HCT116 (cell line): ENCODE measurements at regions not wholly inside any gene's neighbourhood (a gene's known extent, or its start where the extent isn't known, plus 50 kb on each side); places are given as distances from the start of the nearest gene placed in this dataset.

ENCODE experiments used
- ATAC-seq: fragments of 200-7000 bp; cut with Tn5 transposase; 2 replicates; pipeline ENCODE4 v1.9.1; 2020; ENCODE audit warnings: mild to moderate bottlenecking, moderate library complexity
- BruUV-seq: library from RNA; stranded (reverse); fragments of 400-500 nt; replicated peaks from 2 replicates; lab custom pipeline; 2021; lab: Mats Ljungman, UMichigan
- CTCF ChIA-PET: fragments of 300-600 bp; sonication (Branson Sonifier 250); formaldehyde crosslinking; loops from one replicate; lab custom pipeline; 2021; ENCODE audit warnings: antibody characterized with exemption; lab: Charles Lee
- POLR2A ChIA-PET: fragments of 300-600, 350-600 bp; sonication (Branson Sonifier 250); formaldehyde crosslinking; loops from one replicate; lab custom pipeline; 2021; ENCODE audit warnings: antibody characterized with exemption; lab: Charles Lee
- RAD21 ChIA-PET, 2 experiments: fragments of 300-600 bp; sonication (Branson Sonifier 250); formaldehyde crosslinking; loops; one replicate each; lab custom pipeline; 2023; ENCODE audit warnings: low total read pairs in 2 of 2; ENCODE audit not compliant: uncharacterized antibody in 2 of 2, unreplicated experiment in 2 of 2, low non-redundant PET in 1 of 2; lab: Charles Lee
- DNase-seq: peaks from one replicate; pipeline ENCODE4 v3.0.0-alpha.2; 2010; ENCODE audit warnings: low read depth, low spot score
- H2AFZ ChIP-seq: fragments of 200-600 bp; shearing (Covaris generic), sonication (generic); 2 replicates; pipeline ENCODE4 v1.6.1; 2017; ENCODE audit warnings: low read depth, mixed run types, mixed read lengths, antibody characterized with exemption, low read length; ENCODE audit not compliant: poor library complexity, severe bottlenecking
- H3K27ac ChIP-seq: 2 replicates; pipeline ENCODE4 v1.5.1; 2012; ENCODE audit warnings: low read depth, low read length
- H3K27me3 ChIP-seq: fragments of 200-600 bp; sonication (generic); 2 replicates; pipeline ENCODE4 v1.6.1; 2016; ENCODE audit warnings: mixed run types, low read length, mixed read lengths; ENCODE audit not compliant: insufficient read depth
- H3K36me3 ChIP-seq, 2 experiments: fragments of 200-500 bp in 1 of 2; fragments of 200-600 bp in 1 of 2; sonication (Bioruptor generic) in 1 of 2; sonication (generic) in 1 of 2; 2 replicates each; pipeline versions ENCODE4 v1.5.1 to v1.6.1; 2014 to 2016; ENCODE audit warnings: low read length in 2 of 2, inconsistent platforms in 1 of 2, mixed read lengths in 1 of 2, mixed run types in 1 of 2; ENCODE audit not compliant: insufficient read depth in 2 of 2, control insufficient read depth in 1 of 2
- H3K4me1 ChIP-seq, 2 experiments: fragments of 200-600 bp in 1 of 2; sonication (generic) in 1 of 2; 2 replicates each; pipeline versions ENCODE4 v1.5.1 to v1.6.1; 2012 to 2017; ENCODE audit warnings: low read length in 2 of 2, inconsistent platforms in 1 of 2, mild to moderate bottlenecking in 1 of 2, mixed read lengths in 1 of 2, mixed run types in 1 of 2, moderate library complexity in 1 of 2; ENCODE audit not compliant: insufficient read depth in 2 of 2, control insufficient read depth in 1 of 2
- H3K4me2 ChIP-seq: fragments of 200-600 bp; sonication (generic); 2 replicates; pipeline ENCODE4 v1.6.1; 2017; ENCODE audit warnings: mixed run types, low read length, mixed read lengths
- H3K4me3 ChIP-seq, 2 experiments: fragments of 200-600 bp in 1 of 2; sonication (generic) in 1 of 2; replicated peaks in 1 of 2; 2 replicates each; pipeline ENCODE4 v1.5.1; 2011 to 2016; ENCODE audit warnings: low read length in 2 of 2, control low read depth in 1 of 2, low read depth in 1 of 2, mild to moderate bottlenecking in 1 of 2, mixed read lengths in 1 of 2, mixed run types in 1 of 2
- H3K79me2 ChIP-seq: fragments of 200-600 bp; sonication (generic); 2 replicates; pipeline ENCODE4 v1.6.1; 2017; ENCODE audit warnings: mild to moderate bottlenecking, mixed run types, low read length, moderate library complexity, mixed read lengths; ENCODE audit not compliant: insufficient read depth
- H3K9ac ChIP-seq: fragments of 200-600 bp; sonication (generic); 2 replicates; pipeline ENCODE4 v1.6.1; 2016; ENCODE audit warnings: low read length, mixed read lengths
- H3K9me2 ChIP-seq: fragments of 200-600 bp; sonication (generic), shearing (Covaris generic); 2 replicates; pipeline ENCODE4 v1.6.1; 2017; ENCODE audit warnings: mixed run types, mild to moderate bottlenecking, moderate library complexity; ENCODE audit not compliant: insufficient read depth
- H3K9me3 ChIP-seq, 2 experiments: fragments of 200-500 bp in 1 of 2; fragments of 200-600 bp in 1 of 2; sonication (Bioruptor generic) in 1 of 2; sonication (generic) in 1 of 2; 2 replicates each; pipeline ENCODE4 v1.6.1; 2014 to 2017; ENCODE audit warnings: low read length in 2 of 2, mixed read lengths in 2 of 2, inconsistent platforms in 1 of 2, low read depth in 1 of 2, mild to moderate bottlenecking in 1 of 2, mixed run types in 1 of 2, moderate library complexity in 1 of 2; ENCODE audit not compliant: control insufficient read depth in 1 of 2, insufficient read depth in 1 of 2
- H4K20me1 ChIP-seq: fragments of 200-600 bp; sonication (generic), shearing (Covaris generic); 2 replicates; pipeline ENCODE4 v1.6.1; 2017; ENCODE audit warnings: mixed run types, mild to moderate bottlenecking, moderate library complexity; ENCODE audit not compliant: insufficient read depth
- CBX3 ChIP-seq: IDR thresholded peaks from 2 replicates; pipeline ENCODE4 v1.6.1; 2012; ENCODE audit warnings: low read depth
- CTCF ChIP-seq, 3 experiments: fragments of 200-600 bp in 1 of 3; sonication (generic) in 1 of 3; IDR thresholded peaks in 2 of 3; conservative IDR thresholded peaks in 1 of 3; 2 replicates each; pipeline ENCODE4 v1.5.1; 2012 to 2017; ENCODE audit warnings: low read depth in 2 of 3, low read length in 2 of 3, antibody characterized with exemption in 1 of 3, borderline replicate concordance in 1 of 3, control low read depth in 1 of 3, mild to moderate bottlenecking in 1 of 3, mixed read lengths in 1 of 3, mixed run types in 1 of 3, moderate library complexity in 1 of 3; ENCODE audit not compliant: insufficient read depth in 1 of 3
- EGR1 ChIP-seq: IDR thresholded peaks from 2 replicates; pipeline ENCODE4 v1.6.1; 2012; ENCODE audit warnings: low read depth
- EZH2phosphoT487 ChIP-seq: fragments of 200-600 bp; IDR thresholded peaks from 2 replicates; pipeline ENCODE4 v1.6.1; 2018; ENCODE audit warnings: antibody characterized with exemption, borderline replicate concordance
- POLR2A ChIP-seq: IDR thresholded peaks from 2 replicates; pipeline ENCODE4 v1.7.0; 2011; ENCODE audit warnings: borderline replicate concordance; ENCODE audit not compliant: insufficient read depth, insufficient read length; ENCODE audit errors: extremely low read depth
- POLR2AphosphoS5 ChIP-seq: IDR thresholded peaks from 2 replicates; pipeline ENCODE4 v1.6.1; 2011; ENCODE audit warnings: mild to moderate bottlenecking, low read depth, low read length, moderate library complexity
- TCF7L2 ChIP-seq: IDR thresholded peaks from 2 replicates; pipeline ENCODE4 v1.7.0; 2011; ENCODE audit warnings: borderline replicate concordance, inconsistent platforms; ENCODE audit not compliant: insufficient read depth, insufficient read length; ENCODE audit errors: extremely low read depth
- YY1 ChIP-seq: IDR thresholded peaks from 2 replicates; pipeline ENCODE4 v1.6.1; 2011; ENCODE audit warnings: low read length, low read depth, moderate library complexity, mild to moderate bottlenecking; ENCODE audit not compliant: insufficient replicate concordance; ENCODE audit errors: extremely low read depth
- ZFX ChIP-seq: fragments of 450-650 bp; IDR thresholded peaks from 2 replicates; pipeline ENCODE4 v1.6.1; 2017
- ZNF274 ChIP-seq: fragments of 200-500 bp; sonication (Bioruptor generic); IDR thresholded peaks from 2 replicates; pipeline ENCODE4 v1.6.1; 2014; ENCODE audit warnings: mild to moderate bottlenecking, low read depth, low read length, inconsistent platforms
- intact Hi-C: fragments of 100-400 bp; cut with micrococcal nuclease; formaldehyde crosslinking; loops from 2 replicates; pipeline ENCODE4 v1.10.0; 2022

DNA sequence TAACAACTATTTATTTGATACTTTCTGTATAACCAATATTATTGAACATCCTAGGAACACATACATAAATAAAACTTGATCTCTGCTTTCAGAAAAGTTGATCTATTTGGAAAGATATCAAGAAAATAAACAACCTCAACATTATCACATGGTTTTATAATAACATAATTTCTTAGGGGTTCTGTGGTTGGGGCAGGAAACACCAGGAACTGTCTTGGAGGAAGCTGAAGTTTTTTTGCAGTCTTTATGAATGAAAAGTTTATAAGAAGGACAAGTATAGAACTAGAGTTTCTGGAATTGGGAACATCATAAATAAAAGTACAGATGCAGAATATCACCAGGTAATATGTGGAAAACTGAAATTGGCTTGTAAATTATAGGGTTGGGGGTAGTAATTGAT is 296.1 kb downstream of the TAF11L14 start:
- ChIA-PET CTCF (no interaction called here), RAD21 (no interaction called here), POLR2A (no interaction called here)
- H3K9me2 ChIP-seq, result no peaks in the 10 kb centered on the region
- H3K4me1 ChIP-seq, result no peaks in the 10 kb centered on the region
- H3K9me3 ChIP-seq, result peaks cover 10 to 17% of the 10 kb centered on the region in 2 experiments; a peak in 3 of 4 replicates
- no peaks in the 10 kb centered on the region for H3K79me2 ChIP-seq
- ATAC-seq (no peak), DNase-seq (no peak)
- no peak overlapping the region for H2AFZ ChIP-seq
- H4K20me1 ChIP-seq, result no peaks in the 10 kb centered on the region
- no peaks in the 10 kb centered on the region for H3K36me3 ChIP-seq
- H3K9ac ChIP-seq, result no peak overlapping the region
- no peak overlapping the region for H3K4me2 ChIP-seq
- intact Hi-C loops, result no loop called here
- no peak for TF ChIP-seq CTCF (IDR thresholded peaks at IDR 0.05 in 2 of 3, conservative IDR thresholded peaks at IDR 0.05 in 1 of 3; ENCODE audit: borderline replicate concordance in 1 of 3, insufficient read depth in 1 of 3, low read depth in 2 of 3, low read length in 2 of 3)
- no peak for TF ChIP-seq TCF7L2
- TF ChIP-seq ZNF274, result no peak
- TF ChIP-seq EZH2phosphoT487, result no peak
- no peak for TF ChIP-seq YY1
- no peak for TF ChIP-seq ZFX
- TF ChIP-seq POLR2A, result no peak
- TF ChIP-seq POLR2AphosphoS5, result no peak
- TF ChIP-seq EGR1, result no peak
- TF ChIP-seq CBX3, result no peak
- no peak overlapping the region for H3K27ac ChIP-seq
- no peak overlapping the region for H3K4me3 ChIP-seq
- H3K27me3 ChIP-seq, result no peaks in the 10 kb centered on the region
- BruUV-seq, result no TSS peak
